HT1080 (cell line): ENCODE measurements at regions not wholly inside any gene's neighbourhood (a gene's known extent, or its start where the extent isn't known, plus 50 kb on each side); places are given as distances from the start of the nearest gene placed in this dataset.

Experiments
- DNase-seq: peaks from one replicate; pipeline ENCODE4 v3.0.0-alpha.2; 2015; ENCODE audit warnings: low read depth

GRCh38 chr2:75284345-75284744 is 85.0 kb upstream of the TACR1 start:
- DNase-seq = no peak

DNA sequence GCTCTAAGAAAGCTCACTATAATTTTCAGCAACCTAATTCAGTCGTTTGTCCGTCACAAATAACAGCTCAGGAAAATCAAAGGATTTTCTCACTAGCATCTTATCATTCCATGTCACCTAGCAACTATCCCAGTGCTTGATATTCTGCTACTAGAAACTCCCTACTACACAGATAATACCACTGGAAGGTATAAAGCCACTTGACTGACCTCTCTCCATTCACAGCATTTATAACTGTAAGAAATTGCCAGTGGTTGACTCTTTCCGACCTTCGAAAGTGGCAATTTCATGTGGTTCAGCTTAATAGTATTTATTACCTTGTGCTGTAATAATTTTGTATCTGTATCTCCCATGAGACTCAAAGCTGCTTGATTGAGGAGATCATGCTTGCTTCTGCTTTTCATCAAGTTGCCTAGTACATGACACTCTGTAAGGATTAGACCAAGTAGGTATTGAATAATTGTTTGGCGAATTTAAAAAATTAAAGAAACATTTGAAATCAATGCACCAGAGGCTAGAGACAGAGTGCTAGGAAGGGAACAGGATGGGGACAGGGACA is 79.6 kb upstream of the TACR1 start:
- no peak for DNase-seq

DNA sequence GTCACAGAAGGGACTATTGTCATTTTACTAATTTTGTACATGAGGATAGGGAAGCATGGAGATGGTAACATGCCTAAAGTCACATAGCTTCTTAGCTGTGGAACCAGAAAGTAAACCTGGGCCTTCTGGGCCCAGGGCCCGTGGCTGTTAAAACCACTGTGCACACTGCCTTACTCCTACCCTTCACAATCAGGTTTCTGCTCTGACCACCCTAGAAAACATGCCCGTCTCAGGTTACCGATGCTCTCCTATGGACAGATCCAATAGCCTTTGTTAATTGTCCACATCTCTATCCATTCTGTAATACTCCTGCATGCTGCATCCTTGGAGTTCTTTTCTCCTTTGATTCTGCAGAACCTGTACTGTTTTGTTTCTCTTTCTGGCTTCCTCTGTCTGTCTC is 79.0 kb upstream of the TACR1 start:
- DNase-seq = no peak

DNA sequence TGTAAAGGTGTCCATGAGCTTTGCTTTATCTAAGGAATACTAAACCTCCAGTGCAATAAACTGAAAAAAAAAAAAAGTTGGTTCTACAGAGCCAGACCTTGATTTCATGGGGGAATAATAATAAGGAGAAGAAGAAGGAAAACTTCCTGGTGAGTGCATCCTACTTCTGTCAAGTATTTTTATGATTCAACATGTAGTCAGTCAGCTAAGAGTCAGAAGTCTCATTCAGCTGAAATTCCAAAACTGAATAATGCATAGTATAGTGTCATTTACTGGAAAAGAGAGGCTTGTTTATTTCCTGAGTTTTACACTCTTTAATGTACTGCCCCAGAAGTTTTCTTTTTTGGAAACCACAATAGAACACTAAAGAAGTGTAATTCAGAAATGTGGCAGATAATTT is 77.8 kb upstream of the TACR1 start:
- DNase-seq = peak; percentile 78

DNA sequence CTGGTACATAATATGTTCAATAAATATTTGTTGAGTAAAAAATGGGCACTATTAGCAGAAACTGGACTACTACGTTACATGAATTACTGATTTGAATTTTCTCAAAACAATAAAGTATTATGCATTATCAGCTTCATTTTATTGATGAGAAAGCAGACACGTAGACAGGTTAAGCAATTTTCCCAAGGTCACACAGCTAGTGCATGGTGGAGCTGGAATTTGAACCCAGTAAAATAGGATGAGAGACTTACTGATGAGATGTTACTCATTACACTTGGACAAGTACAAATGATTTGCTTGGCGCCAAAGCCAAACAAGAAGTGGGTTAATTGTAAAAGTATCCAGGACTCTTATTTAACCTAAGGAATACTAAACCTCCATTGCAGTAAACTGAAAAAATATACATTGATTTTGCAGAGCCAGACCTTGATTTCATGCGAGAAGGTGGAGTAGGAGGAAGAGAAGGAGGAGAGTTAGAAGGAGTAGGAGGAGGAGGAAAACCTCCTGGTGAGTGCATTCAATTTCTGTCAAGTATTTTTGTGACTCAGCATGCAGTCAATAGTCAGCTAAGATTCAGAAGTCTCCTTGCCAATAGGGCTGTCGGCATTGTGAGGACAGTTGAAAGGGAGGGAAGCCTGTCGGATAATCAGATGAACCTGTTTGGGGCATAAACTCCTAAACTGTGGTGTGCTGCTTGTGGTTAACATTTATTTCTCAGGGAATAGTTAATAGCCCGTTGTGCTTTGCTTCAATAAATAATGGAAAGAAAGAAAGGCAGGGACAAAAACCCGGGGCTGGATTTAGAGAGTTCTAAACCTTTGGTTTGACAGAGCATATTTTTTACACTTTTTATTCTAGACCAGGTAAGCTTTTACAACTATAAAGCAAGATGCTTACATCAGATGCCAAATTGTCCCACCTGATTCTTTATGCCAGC is 77.0 kb upstream of the TACR1 start:
- peak; percentile 88 for DNase-seq

GRCh38 chr2:75274936-75275335 is 75.6 kb upstream of the TACR1 start:
- no peak for DNase-seq

- DNase-seq = no peak
Observed at GRCh38 chr2:75268112-75268511, 68.8 kb upstream of the TACR1 start.

- DNase-seq = no peak
Observed at GRCh38 chr2:75261923-75262322, 62.6 kb upstream of the TACR1 start.

DNA sequence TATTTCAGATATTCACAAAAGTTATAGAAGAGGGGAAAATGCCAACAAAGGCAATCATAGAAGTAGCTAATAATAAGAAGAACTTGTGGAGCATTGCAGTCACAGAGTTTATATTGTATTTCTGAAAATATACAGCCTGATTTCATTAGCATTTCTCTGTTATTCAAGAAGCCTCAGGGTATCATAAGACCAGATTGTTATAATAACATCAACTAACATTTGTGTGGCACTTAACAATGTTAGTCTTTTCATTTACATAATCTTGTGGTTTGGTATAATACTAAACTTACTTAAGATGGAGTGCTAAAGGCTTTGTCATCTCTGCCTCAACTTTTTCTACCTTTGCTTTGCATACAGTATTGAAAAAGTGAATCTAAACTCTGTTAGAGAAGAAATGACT is 61.6 kb upstream of the TACR1 start:
- no peak for DNase-seq

DNA sequence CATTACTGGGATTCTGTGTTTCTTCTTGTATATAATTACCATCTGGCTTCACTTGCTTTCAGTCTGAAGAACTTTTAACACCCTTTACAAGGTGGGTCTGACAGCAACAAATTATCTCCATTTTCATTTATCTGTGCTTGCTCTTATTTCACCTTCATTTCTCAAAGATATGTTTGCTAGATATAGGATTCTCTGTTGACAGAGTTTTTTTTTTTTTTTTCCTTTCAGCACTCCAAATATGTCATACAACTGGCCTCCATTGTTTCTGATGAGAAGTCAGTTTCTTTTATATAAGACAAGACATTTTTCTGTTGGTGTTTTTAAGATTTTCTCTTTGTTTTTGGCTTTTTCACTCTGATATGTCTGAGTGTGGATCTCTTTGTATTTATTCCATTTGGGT is 59.3 kb upstream of the TACR1 start:
- DNase-seq = no peak

GRCh38 chr2:75256485-75256884 is 57.2 kb upstream of the TACR1 start:
- DNase-seq = no peak

DNA sequence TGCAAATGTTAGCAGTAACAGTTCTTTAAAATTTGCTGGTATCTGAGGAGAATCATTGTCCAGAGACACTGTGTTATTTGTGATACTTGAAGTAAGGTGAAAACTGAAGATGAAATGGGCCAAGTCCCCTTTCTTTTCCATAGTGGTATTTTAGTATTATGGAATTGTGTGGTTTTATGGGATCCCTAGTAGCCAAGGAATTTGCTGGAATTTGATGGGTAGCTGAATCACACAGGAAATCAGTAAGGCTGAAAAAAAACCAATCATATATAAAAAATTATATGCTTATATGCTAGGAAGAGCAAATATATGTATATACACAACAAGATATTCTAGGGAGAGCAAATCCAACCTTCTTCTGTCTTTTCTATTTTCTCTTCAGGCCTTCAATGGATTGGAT is 54.2 kb upstream of the TACR1 start:
- peak; percentile 16 for DNase-seq

- DNase-seq = no peak
Observed at GRCh38 chr2:75251896-75252295, 52.6 kb upstream of the TACR1 start.
